ENCODE measurements at regions not wholly inside any gene's neighbourhood (a gene's known extent, or its start where the extent isn't known, plus 50 kb on each side); places are given as distances from the start of the nearest gene placed in this dataset.

GRCh38 chr2:220445429-220446105 lies 818.1 kb downstream of the SLC4A3 start:
- 60 to 74% (median 71%) methylated on average over 2 of the region's 2 CpGs for WGBS, 3 donors
- DNase-seq, result no peak
- no peak for TF ChIP-seq EP300 (IDR thresholded peaks at IDR 0.05)
- TF ChIP-seq, protein P1, sequence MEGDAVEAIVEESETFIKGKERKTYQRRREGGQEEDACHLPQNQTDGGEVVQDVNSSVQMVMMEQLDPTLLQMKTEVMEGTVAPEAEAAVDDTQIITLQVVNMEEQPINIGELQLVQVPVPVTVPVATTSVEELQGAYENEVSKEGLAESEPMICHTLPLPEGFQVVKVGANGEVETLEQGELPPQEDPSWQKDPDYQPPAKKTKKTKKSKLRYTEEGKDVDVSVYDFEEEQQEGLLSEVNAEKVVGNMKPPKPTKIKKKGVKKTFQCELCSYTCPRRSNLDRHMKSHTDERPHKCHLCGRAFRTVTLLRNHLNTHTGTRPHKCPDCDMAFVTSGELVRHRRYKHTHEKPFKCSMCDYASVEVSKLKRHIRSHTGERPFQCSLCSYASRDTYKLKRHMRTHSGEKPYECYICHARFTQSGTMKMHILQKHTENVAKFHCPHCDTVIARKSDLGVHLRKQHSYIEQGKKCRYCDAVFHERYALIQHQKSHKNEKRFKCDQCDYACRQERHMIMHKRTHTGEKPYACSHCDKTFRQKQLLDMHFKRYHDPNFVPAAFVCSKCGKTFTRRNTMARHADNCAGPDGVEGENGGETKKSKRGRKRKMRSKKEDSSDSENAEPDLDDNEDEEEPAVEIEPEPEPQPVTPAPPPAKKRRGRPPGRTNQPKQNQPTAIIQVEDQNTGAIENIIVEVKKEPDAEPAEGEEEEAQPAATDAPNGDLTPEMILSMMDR (IDR thresholded peaks at IDR 0.05), result no peak
- TF ChIP-seq POLR2A (IDR thresholded peaks at IDR 0.05), result no peak
- Histone ChIP-seq H3K9me3 (no peaks in the 10 kb centered on the region), H3K4me3 (no peak overlapping the region), H3K36me3 (no peaks in the 10 kb centered on the region), H3K27ac (no peak overlapping the region), H3K27me3 (no peaks in the 10 kb centered on the region), H3K4me1 (ENCODE audit: insufficient read depth) (no peaks in the 10 kb centered on the region)
- intact Hi-C loops (cut with DNase I), result no loop called here

DNA sequence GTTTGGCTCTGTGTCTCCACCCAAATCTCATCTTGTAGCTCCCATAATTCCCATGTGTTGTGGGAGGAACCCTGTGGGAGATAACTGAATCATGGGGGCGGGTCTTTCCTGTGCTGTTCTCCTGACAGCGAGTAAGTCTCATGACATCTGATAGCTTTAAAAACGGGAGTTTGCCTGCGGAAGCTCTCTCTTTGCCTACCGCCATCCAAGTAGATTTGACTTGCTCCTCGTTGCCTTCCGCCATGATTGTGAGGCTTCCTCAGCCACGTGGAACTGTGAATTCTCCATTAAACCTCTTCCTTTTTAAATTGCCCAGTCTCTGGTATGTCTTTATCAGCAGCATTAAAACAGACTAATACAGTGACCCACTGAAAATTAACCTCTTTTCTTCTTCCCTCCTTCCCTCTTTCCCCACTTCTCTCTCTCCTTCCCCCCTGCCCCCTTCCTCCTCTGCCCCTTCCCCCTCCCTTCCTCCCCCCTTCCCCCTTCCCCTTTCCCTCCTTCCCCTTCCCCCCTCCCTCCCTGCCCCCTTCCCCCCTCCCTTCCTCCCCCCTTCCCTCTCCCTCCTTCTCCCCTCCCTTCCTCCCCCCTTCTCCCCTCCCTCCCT lies 818.8 kb downstream of the SLC4A3 start:
- Histone ChIP-seq H3K4me3 (no peak overlapping the region), H3K4me1 (ENCODE audit: insufficient read depth) (no peaks in the 10 kb centered on the region), H3K36me3 (no peaks in the 10 kb centered on the region), H3K27me3 (no peaks in the 10 kb centered on the region), H3K9me3 (no peaks in the 10 kb centered on the region), H3K27ac (no peak overlapping the region)
- DNase-seq, result no peak
- TF ChIP-seq EP300 (IDR thresholded peaks at IDR 0.05), result no peak
- TF ChIP-seq, protein P1 (IDR thresholded peaks at IDR 0.05), result no peak
- no peak for TF ChIP-seq POLR2A (IDR thresholded peaks at IDR 0.05)
- WGBS, 3 donors, result 76 to 87% (median 81%) methylated on average over 8 of the region's 8 CpGs
- intact Hi-C loops (cut with DNase I), result no loop called here

GRCh38 chr2:220450846-220451245 lies 823.4 kb downstream of the SLC4A3 start:
- Histone ChIP-seq H3K4me3 (no peak overlapping the region), H3K4me1 (ENCODE audit: insufficient read depth) (no peaks in the 10 kb centered on the region), H3K36me3 (no peaks in the 10 kb centered on the region), H3K9me3 (no peaks in the 10 kb centered on the region), H3K27ac (no peak overlapping the region), H3K27me3 (no peaks in the 10 kb centered on the region)
- 75 to 86% (median 78%) methylated on average over 2 of the region's 2 CpGs for WGBS, 3 donors
- intact Hi-C loops (cut with DNase I), result no loop called here
- no peak for TF ChIP-seq POLR2A (IDR thresholded peaks at IDR 0.05)
- TF ChIP-seq EP300 (IDR thresholded peaks at IDR 0.05), result no peak
- TF ChIP-seq, protein P1 (IDR thresholded peaks at IDR 0.05), result no peak
- no peak for DNase-seq

GRCh38 chr2:220451438-220451837 lies 824.0 kb downstream of the SLC4A3 start:
- Histone ChIP-seq H3K4me3 (no peak overlapping the region), H3K4me1 (ENCODE audit: insufficient read depth) (no peaks in the 10 kb centered on the region), H3K27ac (no peak overlapping the region), H3K36me3 (no peaks in the 10 kb centered on the region), H3K27me3 (no peaks in the 10 kb centered on the region), H3K9me3 (no peaks in the 10 kb centered on the region)
- no peak for DNase-seq
- intact Hi-C loops (cut with DNase I), result no loop called here
- no peak for TF ChIP-seq EP300 (IDR thresholded peaks at IDR 0.05)
- 88 to 95% (median 94%) methylated on average over 3 of the region's 3 CpGs for WGBS, 3 donors

DNA sequence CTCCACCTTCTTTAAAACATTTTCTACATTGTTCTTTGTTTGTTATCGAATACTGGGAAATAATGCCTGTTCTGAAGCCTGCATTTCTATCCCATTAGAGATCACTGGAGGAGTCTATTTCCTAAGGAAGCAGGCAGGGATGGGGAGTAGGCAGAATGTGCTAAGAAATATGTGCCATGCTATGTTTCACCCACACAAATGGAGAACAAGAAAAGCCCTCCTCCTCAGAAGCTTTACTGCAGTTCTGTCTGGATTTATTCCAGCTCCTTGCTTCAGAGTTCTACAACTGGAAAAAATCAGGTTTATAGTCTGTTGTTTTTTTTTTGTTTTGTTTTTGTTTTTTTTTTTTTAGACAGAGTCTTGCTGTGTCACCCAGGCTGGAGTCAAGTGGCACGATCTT lies 825.1 kb downstream of the SLC4A3 start:
- no peaks in the 10 kb centered on the region for H3K4me1 ChIP-seq (ENCODE audit: insufficient read depth)
- 72 to 76% (median 73%) methylated on average over 2 of the region's 2 CpGs for WGBS, 3 donors
- no peak for TF ChIP-seq POLR2A (IDR thresholded peaks at IDR 0.05)
- no peak for TF ChIP-seq EP300 (IDR thresholded peaks at IDR 0.05)
- TF ChIP-seq, protein P1 (IDR thresholded peaks at IDR 0.05), result no peak
- no peaks in the 10 kb centered on the region for H3K9me3 ChIP-seq
- no peaks in the 10 kb centered on the region for H3K27me3 ChIP-seq
- DNase-seq, result no peak
- no peak overlapping the region for H3K27ac ChIP-seq
- H3K4me3 ChIP-seq, result no peak overlapping the region
- no peaks in the 10 kb centered on the region for H3K36me3 ChIP-seq
- intact Hi-C loops (cut with DNase I), result no loop called here
